Liver (tissue), 3 donors: ENCODE measurements at regions not wholly inside any gene's neighbourhood (a gene's known extent, or its start where the extent isn't known, plus 50 kb on each side); places are given as distances from the start of the nearest gene placed in this dataset.

Source experiments
- CTCF ChIP-seq: fragments of 150-350 bp; IDR thresholded peaks from 2 replicates; pipeline ENCODE4 v1.5.1; 2017; ENCODE audit warnings: improper control_type of control experiment, low read depth, low read length; ENCODE audit not compliant: missing input control
- EGR1 ChIP-seq, 2 donors: IDR thresholded peaks; 2 replicates each; pipeline ENCODE4 v1.6.1; 2016 to 2018; ENCODE audit warnings: antibody characterized with exemption in 2 of 2, low read depth in 2 of 2
- FOXA1 ChIP-seq: IDR thresholded peaks from 2 replicates; pipeline ENCODE4 v1.6.1; 2016; ENCODE audit warnings: antibody characterized with exemption
- RAD21 ChIP-seq, 2 donors: IDR thresholded peaks; 2 replicates each; pipeline ENCODE4 v1.6.1; 2016; ENCODE audit warnings: antibody characterized with exemption in 2 of 2, mild to moderate bottlenecking in 2 of 2
- RXRA ChIP-seq, 2 donors: IDR thresholded peaks; 2 replicates each; pipeline ENCODE4 v1.6.1; 2017 to 2018; ENCODE audit warnings: antibody characterized with exemption in 2 of 2, mild to moderate bottlenecking in 1 of 2
- TAF1 ChIP-seq: conservative IDR thresholded peaks from 2 replicates; pipeline ENCODE4 v1.6.1; 2016; ENCODE audit warnings: antibody characterized with exemption, mild to moderate bottlenecking
- donor health status: healthy.
- donor health status: healthy.

- TF ChIP-seq RXRA (IDR thresholded peaks at IDR 0.05) (no peak), CTCF (no peak), RAD21 (IDR thresholded peaks at IDR 0.05) (no peak), EGR1 (IDR thresholded peaks at IDR 0.05; ENCODE audit: low read depth in 2 of 2) (no peak), TAF1 (no peak), FOXA1 (no peak)
These were observed 187.4 kb upstream of the TMEM72 start for GRCh38 chr10:44723619-44724325.
